ENCODE measurements at regions not wholly inside any gene's neighbourhood (a gene's known extent, or its start where the extent isn't known, plus 50 kb on each side); places are given as distances from the start of the nearest gene placed in this dataset.

GRCh38 chr5:93929131-93929530 lies 187.7 kb upstream of the POU5F2 start:
- no peak for DNase-seq (ENCODE audit: low spot score)

GRCh38 chr5:93926831-93927620 lies 185.6 kb upstream of the POU5F2 start:
- no peak for DNase-seq (ENCODE audit: low spot score)
- TF ChIP-seq CTCF (IDR thresholded peaks at IDR 0.05; ENCODE audit: extremely low read depth, missing control alignments), result no peak

More at GRCh38 chr5:93929131-93929530, 187.7 kb upstream of the POU5F2 start:
- TF ChIP-seq CTCF (IDR thresholded peaks at IDR 0.05; ENCODE audit: extremely low read depth, missing control alignments), result no peak

GRCh38 chr5:93925321-93925720 lies 183.9 kb upstream of the POU5F2 start:
- TF ChIP-seq CTCF (IDR thresholded peaks at IDR 0.05; ENCODE audit: extremely low read depth, missing control alignments), result no peak
- DNase-seq (ENCODE audit: low spot score), result no peak

- no peak for TF ChIP-seq CTCF (IDR thresholded peaks at IDR 0.05; ENCODE audit: extremely low read depth, missing control alignments)
Measured at GRCh38 chr5:93924628-93925027, 183.2 kb upstream of the POU5F2 start.

GRCh38 chr5:93922551-93922950 lies 181.2 kb upstream of the POU5F2 start:
- no peak for TF ChIP-seq CTCF (IDR thresholded peaks at IDR 0.05; ENCODE audit: extremely low read depth, missing control alignments)

More at GRCh38 chr5:93924628-93925027, 183.2 kb upstream of the POU5F2 start:
- no peak for DNase-seq (ENCODE audit: low spot score)

GRCh38 chr5:93921001-93921400 lies 179.6 kb upstream of the POU5F2 start:
- no peak for DNase-seq (ENCODE audit: low spot score)
- TF ChIP-seq CTCF (IDR thresholded peaks at IDR 0.05; ENCODE audit: extremely low read depth, missing control alignments), result no peak

More at GRCh38 chr5:93922551-93922950, 181.2 kb upstream of the POU5F2 start:
- DNase-seq (ENCODE audit: low spot score), result no peak

GRCh38 chr5:93916872-93917271 lies 175.5 kb upstream of the POU5F2 start:
- DNase-seq (ENCODE audit: low spot score), result no peak
- TF ChIP-seq CTCF (IDR thresholded peaks at IDR 0.05; ENCODE audit: extremely low read depth, missing control alignments), result no peak
